SK-N-MC (cell line): ENCODE measurements at regions not wholly inside any gene's neighbourhood (a gene's known extent, or its start where the extent isn't known, plus 50 kb on each side); places are given as distances from the start of the nearest gene placed in this dataset.

Experiments
- EZH2 ChIP-seq: fragments of 200-600 bp; sonication (generic); IDR thresholded peaks from one replicate; pipeline ENCODE4 v1.6.1; 2017; ENCODE audit warnings: antibody characterized with exemption
- FOXP2 ChIP-seq: optimal IDR thresholded peaks from 2 replicates; pipeline ENCODE3; 2011; ENCODE audit warnings: mild to moderate bottlenecking, moderate library complexity; ENCODE audit not compliant: insufficient read depth; ENCODE audit errors: extremely low read length, control extremely low read depth
- POLR2AphosphoS5 ChIP-seq: IDR thresholded peaks from 2 replicates; pipeline ENCODE4 v1.6.1; 2012; ENCODE audit warnings: mild to moderate bottlenecking, low read depth, low read length, borderline replicate concordance

- TF ChIP-seq EZH2 (no peak), POLR2AphosphoS5 (no peak), FOXP2 (no peak)
Measured at GRCh38 chr2:16607301-16607700, 58.3 kb downstream of the CYRIA start.
